Adrenal gland (tissue), 5 donors: ENCODE measurements at regions not wholly inside any gene's neighbourhood (a gene's known extent, or its start where the extent isn't known, plus 50 kb on each side); places are given as distances from the start of the nearest gene placed in this dataset.

ENCODE experiments used
- CTCF ChIP-seq, 6 experiments: fragments of 450-650 bp in 4 of 6; fragments of 200-600 bp in 2 of 6; sonication (generic) in 1 of 6; IDR thresholded peaks; 1 replicate in 5 of 6; 2 replicates in 1 of 6; pipeline versions ENCODE4 v1.5.1 to v1.8.0; 2016 to 2021; ENCODE audit warnings: antibody characterized with exemption in 6 of 6, mild to moderate bottlenecking in 2 of 6, moderate library complexity in 1 of 6
- POLR2A ChIP-seq, 2 donors: fragments of 450-650 bp; IDR thresholded peaks; one replicate each; pipeline ENCODE4 v1.6.1; 2017; ENCODE audit warnings: antibody characterized with exemption in 2 of 2, mild to moderate bottlenecking in 2 of 2, moderate library complexity in 1 of 2
- donor health status: DM: no; HTN: no; CAD: no.

GRCh38 chr2:189285349-189285748 lies 105.8 kb upstream of the COL5A2 start:
- no peak for TF ChIP-seq CTCF (IDR thresholded peaks at IDR 0.05)
- no peak for TF ChIP-seq POLR2A (IDR thresholded peaks at IDR 0.05)
